ENCODE measurements at regions not wholly inside any gene's neighbourhood (a gene's known extent, or its start where the extent isn't known, plus 50 kb on each side); places are given as distances from the start of the nearest gene placed in this dataset.

DNA sequence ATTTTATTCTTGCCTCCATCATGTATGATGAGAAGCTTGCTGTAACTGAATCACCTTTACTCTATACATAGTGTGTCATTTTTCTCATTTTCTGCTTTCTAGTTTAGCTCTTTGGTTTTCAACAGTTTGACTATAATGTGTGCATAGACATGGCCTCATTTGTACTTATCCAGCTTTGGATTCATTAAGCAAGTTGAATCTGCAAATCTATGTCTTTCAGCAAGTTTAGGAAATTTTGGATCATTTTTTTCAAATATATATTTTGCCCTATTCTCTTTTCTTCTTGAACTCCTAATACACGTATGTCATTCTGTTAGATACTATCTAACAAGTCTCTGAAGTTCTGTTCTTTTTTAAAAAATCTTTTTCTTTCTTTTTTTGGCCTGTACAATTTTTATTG, 57.8 kb downstream of the PRLHR start:
- Histone ChIP-seq H3K36me3 (ENCODE audit: control insufficient read depth, insufficient read depth, low read length) (no peaks in the 10 kb centered on the region), H3K9me3 (ENCODE audit: control insufficient read depth, low read length) (no peaks in the 10 kb centered on the region), H3K27me3 (replicated peaks; ENCODE audit: control insufficient read depth, insufficient read depth, low read length, poor library complexity, severe bottlenecking) (peaks cover 4% of the 10 kb centered on the region), H3K4me1 (ENCODE audit: control insufficient read depth, insufficient read depth, low read length, poor library complexity, severe bottlenecking) (no peaks in the 10 kb centered on the region), H3K27ac (ENCODE audit: insufficient read depth, low read length, poor library complexity, severe bottlenecking) (no peak overlapping the region), H3K4me3 (ENCODE audit: insufficient read depth, low read depth, low read length, poor library complexity, severe bottlenecking) (no peak overlapping the region)
- DNase-seq = no peak

GRCh38 chr10:118534136-118534535, 61.3 kb downstream of the PRLHR start:
- Histone ChIP-seq H3K4me3 (ENCODE audit: insufficient read depth, low read depth, low read length, poor library complexity, severe bottlenecking) (no peak overlapping the region), H3K27ac (ENCODE audit: insufficient read depth, low read length, poor library complexity, severe bottlenecking) (no peak overlapping the region), H3K9me3 (ENCODE audit: control insufficient read depth, low read length) (no peaks in the 10 kb centered on the region), H3K36me3 (ENCODE audit: control insufficient read depth, insufficient read depth, low read length) (no peaks in the 10 kb centered on the region), H3K4me1 (ENCODE audit: control insufficient read depth, insufficient read depth, low read length, poor library complexity, severe bottlenecking) (no peaks in the 10 kb centered on the region), H3K27me3 (replicated peaks; ENCODE audit: control insufficient read depth, insufficient read depth, low read length, poor library complexity, severe bottlenecking) (no peaks in the 10 kb centered on the region)
- DNase-seq = no peak

DNA sequence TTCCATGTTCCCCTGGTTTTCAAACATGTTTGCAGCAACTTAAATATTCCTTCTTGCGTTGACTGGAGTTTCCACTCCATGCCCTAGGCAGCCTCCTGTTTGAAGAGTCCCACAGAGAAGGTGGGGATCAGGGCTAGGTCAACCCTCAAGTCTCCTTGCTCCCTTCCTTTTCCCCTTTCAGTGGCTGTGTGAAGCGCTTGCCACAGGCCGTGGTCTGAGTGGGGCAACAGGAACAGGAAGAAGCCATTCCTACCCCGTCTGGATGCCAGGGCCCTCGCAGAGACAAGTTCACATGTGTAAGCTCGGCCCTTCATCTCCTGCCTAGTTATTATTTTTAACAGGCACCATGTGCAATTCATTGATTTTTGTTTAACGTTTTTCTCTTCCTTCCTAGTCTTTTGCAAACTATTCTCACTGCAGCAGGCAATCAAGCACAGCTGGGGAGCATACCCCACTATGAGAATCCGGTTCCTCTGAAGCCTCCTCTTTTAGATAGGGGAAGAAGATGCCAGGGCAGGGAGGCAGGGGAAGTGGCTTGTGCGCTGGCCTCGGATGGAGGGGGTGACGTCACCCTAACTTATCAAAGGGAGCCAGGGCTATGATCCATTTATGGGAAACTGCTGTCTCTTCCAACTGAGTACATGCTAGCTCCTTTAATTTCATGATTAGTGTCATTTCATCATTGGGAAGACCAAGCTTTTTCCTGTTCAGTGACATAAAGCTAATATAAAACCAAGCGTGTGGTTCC, 64.2 kb downstream of the PRLHR start:
- Histone ChIP-seq H3K27ac (ENCODE audit: insufficient read depth, low read length, poor library complexity, severe bottlenecking) (no peak overlapping the region), H3K4me1 (ENCODE audit: control insufficient read depth, insufficient read depth, low read length, poor library complexity, severe bottlenecking) (no peaks in the 10 kb centered on the region), H3K4me3 (ENCODE audit: insufficient read depth, low read depth, low read length, poor library complexity, severe bottlenecking) (no peak overlapping the region), H3K36me3 (ENCODE audit: control insufficient read depth, insufficient read depth, low read length) (no peaks in the 10 kb centered on the region), H3K9me3 (ENCODE audit: control insufficient read depth, low read length) (no peaks in the 10 kb centered on the region), H3K27me3 (replicated peaks; ENCODE audit: control insufficient read depth, insufficient read depth, low read length, poor library complexity, severe bottlenecking) (peaks cover 2% of the 10 kb centered on the region)
- no peak for DNase-seq

DNA sequence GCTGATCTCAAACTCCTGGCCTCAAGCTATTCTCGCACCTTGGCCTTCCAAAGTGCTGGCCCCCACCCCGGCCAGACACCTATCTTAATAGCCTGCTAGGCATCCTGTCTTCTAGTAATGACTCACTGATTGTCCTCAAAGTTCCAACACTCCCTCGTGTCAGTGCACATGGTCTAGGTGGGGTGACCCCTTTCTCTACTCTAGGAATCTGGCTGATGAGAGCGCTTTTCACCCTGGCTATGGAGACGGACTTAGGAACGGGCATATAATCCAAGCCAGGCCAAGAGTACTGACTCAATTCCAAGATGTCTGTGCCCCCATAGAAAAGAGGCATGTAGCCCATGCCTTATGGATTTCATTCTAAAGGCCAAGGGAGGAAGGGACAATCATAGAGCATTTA, 67.0 kb downstream of the PRLHR start:
- Histone ChIP-seq H3K4me3 (ENCODE audit: insufficient read depth, low read depth, low read length, poor library complexity, severe bottlenecking) (no peak overlapping the region), H3K27ac (ENCODE audit: insufficient read depth, low read length, poor library complexity, severe bottlenecking) (no peak overlapping the region), H3K27me3 (replicated peaks; ENCODE audit: control insufficient read depth, insufficient read depth, low read length, poor library complexity, severe bottlenecking) (peaks cover 2% of the 10 kb centered on the region), H3K36me3 (ENCODE audit: control insufficient read depth, insufficient read depth, low read length) (no peaks in the 10 kb centered on the region), H3K9me3 (ENCODE audit: control insufficient read depth, low read length) (no peaks in the 10 kb centered on the region), H3K4me1 (ENCODE audit: control insufficient read depth, insufficient read depth, low read length, poor library complexity, severe bottlenecking) (no peaks in the 10 kb centered on the region)
- DNase-seq = no peak

GRCh38 chr10:118523775-118524174, 71.7 kb downstream of the PRLHR start:
- H3K27ac ChIP-seq (ENCODE audit: insufficient read depth, low read length, poor library complexity, severe bottlenecking) = no peak overlapping the region
- H3K4me3 ChIP-seq (ENCODE audit: insufficient read depth, low read depth, low read length, poor library complexity, severe bottlenecking) = no peak overlapping the region
- no peaks in the 10 kb centered on the region for H3K36me3 ChIP-seq (ENCODE audit: control insufficient read depth, insufficient read depth, low read length)
- DNase-seq = no peak
- H3K27me3 ChIP-seq (replicated peaks; ENCODE audit: control insufficient read depth, insufficient read depth, low read length, poor library complexity, severe bottlenecking) = peaks cover 2% of the 10 kb centered on the region
- H3K4me1 ChIP-seq (ENCODE audit: control insufficient read depth, insufficient read depth, low read length, poor library complexity, severe bottlenecking) = no peaks in the 10 kb centered on the region
- H3K9me3 ChIP-seq (ENCODE audit: control insufficient read depth, low read length) = no peaks in the 10 kb centered on the region

GRCh38 chr10:118522791-118523498, 72.5 kb downstream of the PRLHR start:
- no peaks in the 10 kb centered on the region for H3K36me3 ChIP-seq (ENCODE audit: control insufficient read depth, insufficient read depth, low read length)

DNA sequence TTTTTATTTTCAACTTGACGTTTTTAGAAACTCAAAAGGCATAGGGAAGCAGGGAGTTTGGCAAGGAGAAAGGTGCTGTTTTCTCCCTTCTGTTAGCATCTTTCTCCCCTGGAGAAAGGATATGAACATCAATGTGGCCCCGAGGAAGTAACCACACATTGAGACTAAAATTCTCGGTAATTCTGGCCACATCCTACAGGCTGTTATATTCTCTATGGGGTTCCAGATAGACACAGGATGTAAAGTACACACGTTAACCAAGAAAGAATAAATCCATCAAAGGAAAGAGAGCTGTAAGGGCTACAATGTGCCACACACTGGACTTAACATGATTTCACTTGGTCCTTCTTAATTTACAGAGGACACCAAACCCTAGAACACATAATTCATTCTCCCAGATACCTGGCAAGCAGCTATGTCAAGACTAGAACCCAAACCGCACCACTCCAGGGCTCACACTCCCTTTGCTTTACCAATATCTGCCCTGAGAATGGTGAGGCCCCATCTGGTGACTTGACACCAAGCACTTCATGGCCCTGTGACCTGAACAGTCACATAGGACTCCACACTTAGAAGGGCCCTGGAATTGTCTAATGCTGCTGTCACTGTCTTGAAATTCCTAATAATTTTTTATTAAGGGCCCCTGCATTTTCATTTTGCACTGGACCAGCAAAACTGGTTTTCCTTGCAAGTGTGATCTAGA, 73.9 kb downstream of the PRLHR start:
- Histone ChIP-seq H3K4me3 (ENCODE audit: insufficient read depth, low read depth, low read length, poor library complexity, severe bottlenecking) (no peak overlapping the region), H3K27me3 (replicated peaks; ENCODE audit: control insufficient read depth, insufficient read depth, low read length, poor library complexity, severe bottlenecking) (peaks cover 2% of the 10 kb centered on the region), H3K36me3 (ENCODE audit: control insufficient read depth, insufficient read depth, low read length) (no peaks in the 10 kb centered on the region), H3K4me1 (ENCODE audit: control insufficient read depth, insufficient read depth, low read length, poor library complexity, severe bottlenecking) (no peaks in the 10 kb centered on the region), H3K27ac (ENCODE audit: insufficient read depth, low read length, poor library complexity, severe bottlenecking) (no peak overlapping the region), H3K9me3 (ENCODE audit: control insufficient read depth, low read length) (no peaks in the 10 kb centered on the region)
- no peak for DNase-seq

More at GRCh38 chr10:118522791-118523498, 72.5 kb downstream of the PRLHR start:
- Histone ChIP-seq H3K27me3 (replicated peaks; ENCODE audit: control insufficient read depth, insufficient read depth, low read length, poor library complexity, severe bottlenecking) (peaks cover 2% of the 10 kb centered on the region), H3K4me3 (ENCODE audit: insufficient read depth, low read depth, low read length, poor library complexity, severe bottlenecking) (no peak overlapping the region), H3K4me1 (ENCODE audit: control insufficient read depth, insufficient read depth, low read length, poor library complexity, severe bottlenecking) (no peaks in the 10 kb centered on the region), H3K9me3 (ENCODE audit: control insufficient read depth, low read length) (no peaks in the 10 kb centered on the region), H3K27ac (ENCODE audit: insufficient read depth, low read length, poor library complexity, severe bottlenecking) (no peak overlapping the region)
- no peak for DNase-seq

- H3K27ac ChIP-seq (ENCODE audit: insufficient read depth, low read length, poor library complexity, severe bottlenecking) = no peak overlapping the region
- no peaks in the 10 kb centered on the region for H3K9me3 ChIP-seq (ENCODE audit: control insufficient read depth, low read length)
- no peaks in the 10 kb centered on the region for H3K36me3 ChIP-seq (ENCODE audit: control insufficient read depth, insufficient read depth, low read length)
- no peak overlapping the region for H3K4me3 ChIP-seq (ENCODE audit: insufficient read depth, low read depth, low read length, poor library complexity, severe bottlenecking)
- no peaks in the 10 kb centered on the region for H3K4me1 ChIP-seq (ENCODE audit: control insufficient read depth, insufficient read depth, low read length, poor library complexity, severe bottlenecking)
- no peaks in the 10 kb centered on the region for H3K27me3 ChIP-seq (replicated peaks; ENCODE audit: control insufficient read depth, insufficient read depth, low read length, poor library complexity, severe bottlenecking)
- no peak for DNase-seq
Observed at GRCh38 chr10:118520116-118520742, 75.2 kb downstream of the PRLHR start.

GRCh38 chr10:118518095-118518494, 77.4 kb downstream of the PRLHR start:
- no peak overlapping the region for H3K27ac ChIP-seq (ENCODE audit: insufficient read depth, low read length, poor library complexity, severe bottlenecking)
- no peaks in the 10 kb centered on the region for H3K36me3 ChIP-seq (ENCODE audit: control insufficient read depth, insufficient read depth, low read length)
- no peak overlapping the region for H3K4me3 ChIP-seq (ENCODE audit: insufficient read depth, low read depth, low read length, poor library complexity, severe bottlenecking)
- H3K27me3 ChIP-seq (replicated peaks; ENCODE audit: control insufficient read depth, insufficient read depth, low read length, poor library complexity, severe bottlenecking) = no peaks in the 10 kb centered on the region
- H3K4me1 ChIP-seq (ENCODE audit: control insufficient read depth, insufficient read depth, low read length, poor library complexity, severe bottlenecking) = no peaks in the 10 kb centered on the region
- H3K9me3 ChIP-seq (ENCODE audit: control insufficient read depth, low read length) = no peaks in the 10 kb centered on the region
- no peak for DNase-seq
